K562 (cell line): ENCODE measurements at regions not wholly inside any gene's neighbourhood (a gene's known extent, or its start where the extent isn't known, plus 50 kb on each side); places are given as distances from the start of the nearest gene placed in this dataset.

ENCODE experiments used
- ATAC-seq: fragments of 200-7000 bp; cut with Tn5 transposase; 3 replicates; pipeline ENCODE4 v1.9.1; 2020; ENCODE audit warnings: moderate library complexity
- BruUV-seq: library from RNA; stranded (reverse); fragments of 400-500 nt; replicated peaks from 2 replicates; lab custom pipeline; 2021; lab: Mats Ljungman, UMichigan
- CTCF ChIA-PET: fragments of 300-600 bp; formaldehyde crosslinking; extraction: SDS; loops from one replicate; lab custom pipeline; 2021; ENCODE audit warnings: low intra/inter-chr PET ratio; lab: Yijun Ruan, JAX
- POLR2A ChIA-PET: fragments of 300-600, 350-650 bp; sonication (Branson Sonifier 250); formaldehyde crosslinking; extraction: SDS; loops from one replicate; lab custom pipeline; 2021; ENCODE audit warnings: antibody characterized with exemption, inconsistent platforms; lab: Yijun Ruan, JAX
- DNase-seq, 4 experiments: peaks; one replicate each; pipeline versions ENCODE4 v3.0.0 to v3.0.0-alpha.2; 2011 to 2018; ENCODE audit warnings: low spot score in 3 of 4, mixed read lengths in 3 of 4; ENCODE audit errors: extremely low read depth in 1 of 4
- FAIRE-seq: peaks from 2 replicates; lab custom pipeline; 2011; peaks lifted over from hg19 to GRCh38; lab: Jason Lieb, UNC
- H2AFZ ChIP-seq: 2 replicates; pipeline ENCODE4 v1.6.0; 2011; ENCODE audit warnings: low read depth, low read length, control low read depth, inconsistent platforms
- H3K27ac ChIP-seq: fragments of 200-600 bp; 3 replicates; pipeline ENCODE4 v1.8.0; 2011; ENCODE audit warnings: low read depth, mild to moderate bottlenecking, control low read depth, inconsistent platforms, low read length, moderate library complexity, mixed read lengths; ENCODE audit errors: extremely low read depth
- H3K27me3 ChIP-seq, 2 experiments: fragments of 300-600 bp in 1 of 2; 2 replicates in 1 of 2; 3 replicates in 1 of 2; pipeline versions ENCODE4 v1.6.0 to v1.8.0; 2011; ENCODE audit warnings: inconsistent platforms in 2 of 2, low read length in 2 of 2, mild to moderate bottlenecking in 1 of 2, mixed read lengths in 1 of 2, moderate library complexity in 1 of 2; ENCODE audit not compliant: control insufficient read depth in 2 of 2, insufficient read depth in 2 of 2
- H3K36me3 ChIP-seq: fragments of 300-600 bp; 3 replicates; pipeline ENCODE4 v1.8.0; 2011; ENCODE audit warnings: mild to moderate bottlenecking, low read length, inconsistent platforms; ENCODE audit not compliant: control insufficient read depth, insufficient read depth
- H3K4me1 ChIP-seq, 2 experiments: fragments of 200-600 bp in 1 of 2; replicated peaks in 1 of 2; 2 replicates in 1 of 2; 3 replicates in 1 of 2; pipeline versions ENCODE4 v1.5.1 to v1.8.0; 2011; ENCODE audit warnings: inconsistent platforms in 2 of 2, low read length in 2 of 2, mild to moderate bottlenecking in 1 of 2, mixed read lengths in 1 of 2, moderate library complexity in 1 of 2; ENCODE audit not compliant: control insufficient read depth in 2 of 2, insufficient read depth in 2 of 2
- H3K4me2 ChIP-seq: 2 replicates; pipeline ENCODE4 v1.6.1; 2011; ENCODE audit warnings: low read length, control low read depth, inconsistent platforms, mixed read lengths; ENCODE audit not compliant: insufficient read depth
- H3K4me3 ChIP-seq: fragments of 200-600 bp; sonication (generic), shearing (Covaris generic); 2 replicates; pipeline ENCODE4 v1.5.1; 2016; ENCODE audit warnings: control low read depth, inconsistent platforms
- H3K79me2 ChIP-seq: fragments of 200-600 bp; 3 replicates; pipeline ENCODE4 v1.8.0; 2011; ENCODE audit warnings: low read length, inconsistent platforms; ENCODE audit not compliant: control insufficient read depth, insufficient read depth
- H3K9ac ChIP-seq, 2 experiments: 2 replicates each; pipeline versions ENCODE4 v1.6.0 to v1.6.1; 2011; ENCODE audit warnings: low read depth in 2 of 2, low read length in 2 of 2, control low read depth in 1 of 2, inconsistent platforms in 1 of 2, mild to moderate bottlenecking in 1 of 2, mixed read lengths in 1 of 2; ENCODE audit not compliant: insufficient read depth in 1 of 2
- H3K9me1 ChIP-seq: one replicate; pipeline ENCODE4 v1.6.0; 2011; ENCODE audit warnings: inconsistent platforms, mild to moderate bottlenecking, low read length, moderate library complexity; ENCODE audit not compliant: control insufficient read depth, insufficient read depth
- H3K9me3 ChIP-seq: replicated peaks from 2 replicates; pipeline ENCODE4 v1.5.1; 2011; ENCODE audit warnings: low read depth, low read length, inconsistent platforms; ENCODE audit not compliant: control insufficient read depth, insufficient read depth
- H4K20me1 ChIP-seq: replicated peaks from 2 replicates; pipeline ENCODE4 v1.6.1; 2011; ENCODE audit warnings: low read length, inconsistent platforms, mixed read lengths; ENCODE audit not compliant: control insufficient read depth, insufficient read depth
- CGGBP1 ChIP-seq: fragments of 250-450 bp; sonication (Bioruptor Pico); IDR thresholded peaks from 2 replicates; pipeline ENCODE4 v1.9.0; 2021; ENCODE audit warnings: mild to moderate bottlenecking
- CHD7 ChIP-seq: fragments of 200-600 bp; sonication (generic); IDR thresholded peaks from one replicate; pipeline ENCODE4 v1.6.1; 2012; ENCODE audit warnings: mild to moderate bottlenecking, low read depth, low read length, inconsistent platforms
- E2F3 ChIP-seq: fragments of 250-450 bp; sonication (Bioruptor Pico); IDR thresholded peaks from 2 replicates; pipeline ENCODE4 v1.4.0; 2020; ENCODE audit warnings: mild to moderate bottlenecking
- ERF ChIP-seq: fragments of 450-650 bp; formaldehyde crosslinking; IDR thresholded peaks from 2 replicates; pipeline ENCODE4 v1.4.0; 2020; ENCODE audit warnings: mild to moderate bottlenecking, mixed read lengths
- HCFC1 ChIP-seq: IDR thresholded peaks from 2 replicates; pipeline ENCODE4 v1.6.1; 2012; ENCODE audit warnings: low read depth, low read length, improper control_type of control experiment
- KLF1 ChIP-seq: fragments of 450-650 bp; IDR thresholded peaks from 2 replicates; pipeline ENCODE4 v1.6.1; 2016; ENCODE audit warnings: missing genetic modification characterization, missing compliant biosample characterization
- MECOM ChIP-seq: fragments of 250-450 bp; sonication (Bioruptor Pico); IDR thresholded peaks from 2 replicates; pipeline ENCODE4 v1.8.0; 2022; ENCODE audit warnings: inconsistent platforms
- PHB2 ChIP-seq: fragments of 450-650 bp; IDR thresholded peaks from 2 replicates; pipeline ENCODE4 v1.6.1; 2017; ENCODE audit warnings: low read depth
- RAD51 ChIP-seq: fragments of 450-650 bp; IDR thresholded peaks from 2 replicates; pipeline ENCODE4 v1.7.1; 2016; ENCODE audit warnings: low read depth, mild to moderate bottlenecking, borderline replicate concordance
- ZNF3 ChIP-seq: fragments of 250-450 bp; sonication (Bioruptor Pico); IDR thresholded peaks from 2 replicates; pipeline ENCODE4 v1.5.0; 2021; ENCODE audit warnings: mild to moderate bottlenecking, moderate library complexity
- WGBS: fragments of 100-300 bp; shearing (Covaris generic); methylation state at CpG from one replicate; pipeline ENCODE4 v1.1.6; 2016; ENCODE audit warnings: low coverage, mixed read lengths; ENCODE audit not compliant: insufficient coverage; ENCODE audit errors: missing lambda C conversion rate; 5-methylcytosine and 5-hydroxymethylcytosine counted together
- in situ Hi-C: fragments of 300-500 bp; cut with MboI; formaldehyde crosslinking; loops from 4 replicates; pipeline ENCODE4 v1.15.0; 2018; ENCODE audit warnings: inconsistent platforms, mixed read lengths
- intact Hi-C: fragments of 100-400 bp; cut with micrococcal nuclease; formaldehyde crosslinking; loops from 2 replicates; pipeline ENCODE4 v1.14.2; 2022

- no peak overlapping the region for H2AFZ ChIP-seq
- H3K9me3 ChIP-seq, result no peaks in the 10 kb centered on the region
- in situ Hi-C loops, result no loop called here
- no peak for FAIRE-seq
- CTCF ChIA-PET, result no interaction called here
- no peak overlapping the region for H3K9ac ChIP-seq
- POLR2A ChIA-PET, result interaction anchor here (0.5 to 1.4 kb wide), 2 partner anchors 17 to 138 kb away, joined by 4 to 7 read pairs; no protein-coding TSS in a partner anchor
- H3K4me1 ChIP-seq, result no peaks in the 10 kb centered on the region
- ATAC-seq, result no peak
- DNase-seq, result no peak
- H4K20me1 ChIP-seq, result no peaks in the 10 kb centered on the region
- H3K36me3 ChIP-seq, result no peaks in the 10 kb centered on the region
- H3K27me3 ChIP-seq, result peaks cover 7 to 25% of the 10 kb centered on the region in 2 experiments; a peak in 2 of 5 replicates
- no TSS peak for BruUV-seq
- no peak overlapping the region for H3K4me3 ChIP-seq
- no peak overlapping the region for H3K4me2 ChIP-seq
- H3K27ac ChIP-seq, result no peak overlapping the region
- H3K79me2 ChIP-seq, result no peaks in the 10 kb centered on the region
- H3K9me1 ChIP-seq, result no peaks in the 10 kb centered on the region
- intact Hi-C loops, result no loop called here
- 0% methylated on average over 8 of the region's 8 CpGs for WGBS
- TF ChIP-seq ZNF3 (CRISPR knock-in tag), result no peak
- TF ChIP-seq CGGBP1 (CRISPR knock-in tag), result no peak
- TF ChIP-seq CHD7, result no peak
- TF ChIP-seq RAD51, result no peak
- no peak for TF ChIP-seq PHB2
- TF ChIP-seq HCFC1, result no peak
- no peak for TF ChIP-seq KLF1 (tag)
- no peak for TF ChIP-seq E2F3 (CRISPR knock-in tag)
- TF ChIP-seq MECOM, result no peak
- TF ChIP-seq ERF (CRISPR knock-in tag), result no peak
Observed at GRCh38 chr12:53849113-53849512, 89.5 kb upstream of the HOXC13 start.
